DLD1 (cell line): ENCODE measurements at regions not wholly inside any gene's neighbourhood (a gene's known extent, or its start where the extent isn't known, plus 50 kb on each side); places are given as distances from the start of the nearest gene placed in this dataset.

ENCODE experiments used
- in situ Hi-C: cut with HindIII; loops from 2 replicates; pipeline ENCODE4 v1.10.0; 2017; ENCODE audit warnings: low sequenced_read_pairs

DNA sequence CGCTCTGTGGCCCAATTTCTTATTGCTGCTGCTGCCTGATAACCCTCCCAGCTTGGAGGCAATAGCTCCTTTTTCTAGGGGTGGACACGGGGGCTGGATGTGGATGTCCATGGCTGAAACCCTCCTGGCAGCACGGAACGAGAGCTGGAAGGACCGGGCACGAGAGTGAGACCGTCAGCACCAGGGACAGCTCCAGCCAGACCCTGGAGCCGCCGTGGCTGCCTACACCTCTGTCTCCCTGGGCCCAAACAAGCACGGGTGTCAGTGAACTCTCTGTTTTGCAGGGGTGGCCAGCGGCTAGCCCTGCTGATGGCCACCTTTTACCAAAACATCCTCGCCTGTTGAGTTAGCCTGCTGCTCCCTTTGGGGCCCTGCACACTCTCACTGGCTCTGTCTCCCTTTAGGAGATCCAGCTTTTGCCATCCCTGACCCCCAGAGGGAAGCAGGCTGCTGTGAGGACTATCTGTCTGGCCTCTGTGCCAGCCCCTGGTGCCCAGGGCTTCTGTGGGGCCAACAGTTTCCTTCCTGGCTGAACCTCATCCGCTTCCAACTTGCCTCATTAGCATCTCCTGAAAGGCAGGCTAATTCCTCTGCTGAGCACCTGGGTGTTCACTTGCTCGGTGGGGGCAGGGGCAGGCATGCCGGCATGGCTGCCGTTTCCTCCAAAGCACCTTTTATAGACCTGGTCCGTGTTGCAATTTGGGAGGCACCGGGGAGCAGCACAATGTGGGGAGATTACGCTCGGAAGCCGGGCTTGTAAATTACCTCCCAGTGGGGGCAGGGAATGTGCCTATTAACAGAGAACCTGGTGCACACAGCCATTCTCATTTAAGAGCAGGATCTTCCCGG is 118.1 kb downstream of the ENGASE start:
- in situ Hi-C loops: loop anchor here (25.0 kb wide), 1 partner anchor 195 kb away; no protein-coding TSS in a partner anchor

DNA sequence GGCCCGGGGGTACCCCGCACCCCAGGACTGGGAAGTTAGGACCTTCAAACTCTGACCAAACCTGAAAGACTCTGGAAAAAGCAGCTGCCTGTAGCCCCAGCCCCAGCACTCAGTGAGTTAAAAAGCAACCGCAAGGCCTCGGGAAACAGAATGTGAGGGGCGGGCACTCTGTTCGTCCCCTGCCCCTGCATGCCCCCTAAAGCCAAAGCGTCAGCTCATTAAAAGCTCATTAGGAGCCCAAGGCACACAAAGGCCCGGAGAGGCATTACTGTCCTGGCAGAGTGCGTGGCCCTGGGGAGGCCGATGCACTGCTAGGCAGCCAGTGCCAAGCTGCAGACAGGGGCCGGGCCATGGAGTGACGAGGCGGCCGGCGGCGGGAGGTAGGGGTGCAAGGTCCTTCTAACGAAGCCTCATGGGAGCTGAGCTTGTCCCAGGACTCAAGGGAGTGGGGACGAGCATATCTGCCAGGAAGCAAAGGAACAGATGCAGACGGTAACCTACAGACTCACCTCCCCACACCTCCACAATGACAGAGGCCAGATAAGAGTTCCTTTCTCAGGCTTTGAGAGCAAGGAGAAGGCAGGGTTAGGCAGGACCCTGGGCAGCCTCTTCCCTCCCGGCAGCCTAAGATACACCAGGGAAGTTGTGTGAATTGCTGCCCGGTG is 116.8 kb downstream of the ENGASE start:
- in situ Hi-C loops: loop anchor here (25.0 kb wide), 1 partner anchor 196 kb away; no protein-coding TSS in a partner anchor

DNA sequence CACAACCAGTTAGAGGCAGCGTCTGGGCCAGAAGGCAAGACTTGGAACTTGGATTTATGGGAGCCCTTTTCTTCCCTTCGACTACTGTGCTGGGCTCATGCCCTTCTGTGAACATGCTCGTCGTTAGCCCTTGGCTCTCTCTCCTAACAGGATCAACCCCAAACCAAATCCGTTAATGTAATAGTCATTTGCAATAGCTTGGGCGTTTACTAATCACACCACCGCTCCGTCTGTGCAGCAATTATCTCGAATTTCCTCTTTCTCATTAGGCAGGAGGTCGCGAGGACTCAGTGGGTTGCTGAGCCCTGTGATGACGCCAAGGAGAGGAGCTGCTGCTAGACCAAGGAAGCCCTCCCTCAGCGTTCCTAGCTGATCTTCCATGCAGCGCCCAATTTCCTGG is 114.7 kb downstream of the ENGASE start:
- in situ Hi-C loops: loop anchor here (5.0 to 25.0 kb wide), 2 partner anchors 77 to 198 kb away; no protein-coding TSS in a partner anchor

DNA sequence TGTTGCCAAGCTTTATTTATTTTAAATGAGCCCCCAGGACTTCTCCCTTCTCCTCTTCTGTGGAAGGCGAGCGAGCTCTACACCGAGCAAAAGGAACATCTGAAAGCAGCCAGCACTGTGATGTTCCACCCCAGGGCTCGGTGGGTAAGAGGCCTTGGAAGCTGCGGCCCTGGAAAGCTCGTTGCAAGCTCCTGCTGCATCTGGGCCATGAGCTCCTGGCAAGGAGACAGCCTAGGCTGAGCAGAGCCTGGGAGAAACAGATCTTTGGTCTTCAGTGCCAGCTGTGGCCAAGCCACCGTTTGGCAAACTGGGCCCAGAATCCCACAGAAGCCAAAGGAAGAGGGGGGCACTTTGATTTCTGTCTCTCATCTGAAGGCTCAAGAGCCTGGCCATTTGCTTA is 114.1 kb downstream of the ENGASE start:
- in situ Hi-C loops: loop anchor here (5.0 to 25.0 kb wide), 2 partner anchors 76 to 199 kb away; no protein-coding TSS in a partner anchor

DNA sequence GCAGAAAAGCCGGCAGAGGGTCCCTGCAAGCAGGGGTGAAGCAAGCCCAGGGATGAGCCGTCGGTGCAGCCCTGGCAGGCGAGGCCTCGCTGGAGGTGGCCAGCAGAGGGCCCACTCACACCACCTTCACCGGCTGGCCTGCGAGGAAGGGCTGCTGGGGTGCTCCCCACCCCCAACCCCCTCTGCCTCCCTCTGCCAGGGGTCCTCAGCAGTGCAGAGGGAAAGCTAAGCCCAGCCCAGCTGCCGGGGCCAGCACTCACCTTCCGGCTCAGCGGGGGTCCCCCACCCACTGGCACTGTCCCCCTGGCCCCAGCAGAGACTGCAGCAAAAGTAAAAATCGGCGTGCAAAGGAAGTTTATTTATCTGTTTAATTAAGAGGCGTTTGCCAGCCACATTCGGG is 113.4 kb downstream of the ENGASE start:
- in situ Hi-C loops: loop anchor here (5.0 to 25.0 kb wide), 2 partner anchors 76 to 199 kb away; no protein-coding TSS in a partner anchor

DNA sequence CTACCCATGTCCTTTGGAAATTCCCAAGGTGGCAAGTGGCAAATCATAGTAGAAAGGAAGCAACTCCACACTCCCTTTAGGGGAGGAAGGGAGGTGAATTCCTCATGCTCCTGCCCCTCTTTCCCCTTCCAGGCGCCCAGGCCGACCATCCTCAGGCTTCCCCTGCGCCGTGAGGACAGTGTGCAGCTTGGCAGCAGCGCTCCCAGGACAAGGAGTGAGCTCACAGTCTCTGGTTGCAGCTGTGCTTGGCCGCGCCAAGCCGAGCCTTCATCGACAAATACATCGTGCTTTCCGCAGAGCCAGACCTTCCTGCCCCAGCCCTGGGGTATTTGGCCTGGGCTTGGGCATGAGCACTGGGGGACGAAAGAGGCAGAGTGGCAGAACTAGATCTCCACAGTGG is 112.6 kb downstream of the ENGASE start:
- in situ Hi-C loops: loop anchor here (5.0 to 25.0 kb wide), 2 partner anchors 75 to 200 kb away; no protein-coding TSS in a partner anchor

DNA sequence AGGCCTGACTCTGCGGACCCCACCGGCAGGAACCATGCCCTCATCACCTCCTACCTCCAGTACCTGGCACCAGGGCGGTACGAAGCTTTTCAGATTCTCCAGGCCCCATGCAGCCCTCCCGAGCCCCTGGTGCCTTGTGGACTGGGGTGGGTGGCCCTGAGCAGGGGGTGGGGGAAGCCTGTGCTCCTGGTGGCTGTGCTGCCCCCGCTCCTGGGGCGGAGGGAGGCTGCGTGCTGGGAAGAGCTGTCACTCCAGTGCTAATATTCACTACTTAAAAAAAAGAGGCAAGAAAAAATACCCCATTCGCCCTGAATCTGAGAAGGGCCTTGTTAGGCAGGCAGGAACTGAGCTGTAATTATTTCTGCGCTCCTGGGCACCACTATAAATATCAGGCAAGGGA is 111.8 kb downstream of the ENGASE start:
- in situ Hi-C loops: loop anchor here (5.0 to 25.0 kb wide), 2 partner anchors 74 to 201 kb away; no protein-coding TSS in a partner anchor

DNA sequence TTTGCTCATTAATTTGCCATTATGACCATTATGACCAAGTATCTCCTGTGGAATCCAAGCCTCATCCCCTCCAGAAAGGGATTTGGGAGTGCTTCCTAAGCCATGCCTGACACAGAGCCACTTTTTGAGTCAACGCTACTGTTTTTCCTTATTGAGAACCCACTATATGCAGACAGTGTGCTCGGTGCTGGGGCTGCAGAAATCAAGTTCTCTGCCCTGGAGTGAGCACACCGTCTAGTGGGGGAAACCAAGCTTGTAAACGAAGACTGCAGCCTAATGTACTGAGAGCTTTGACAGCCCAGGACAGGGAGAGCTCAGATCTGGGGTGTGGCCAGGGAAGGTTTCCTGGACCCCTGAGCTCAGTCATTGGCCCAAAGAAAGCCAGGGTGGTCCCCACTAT is 111.0 kb downstream of the ENGASE start:
- in situ Hi-C loops: loop anchor here (5.0 to 25.0 kb wide), 2 partner anchors 73 to 202 kb away; no protein-coding TSS in a partner anchor

DNA sequence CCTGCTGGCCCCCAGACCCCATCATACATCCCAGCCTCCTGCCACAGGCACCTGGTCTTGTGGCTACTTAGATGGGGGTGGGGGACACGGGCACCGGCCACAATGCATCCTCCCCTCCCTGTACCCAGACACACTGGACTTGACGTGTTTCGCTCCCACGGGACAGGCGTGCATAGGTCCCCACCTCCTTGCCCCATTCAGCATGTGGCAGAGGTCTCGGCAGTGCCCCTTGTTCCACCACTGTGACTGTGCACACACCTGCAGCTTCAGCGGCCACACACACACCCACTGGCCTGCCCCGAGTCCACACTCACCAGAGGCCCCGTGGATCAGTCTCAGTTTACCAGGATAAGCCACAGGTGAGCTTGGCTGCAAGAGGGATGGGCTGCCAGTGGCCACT is 109.6 kb downstream of the ENGASE start:
- in situ Hi-C loops: loop anchor here (25.0 kb wide), 1 partner anchor 203 kb away; no protein-coding TSS in a partner anchor

DNA sequence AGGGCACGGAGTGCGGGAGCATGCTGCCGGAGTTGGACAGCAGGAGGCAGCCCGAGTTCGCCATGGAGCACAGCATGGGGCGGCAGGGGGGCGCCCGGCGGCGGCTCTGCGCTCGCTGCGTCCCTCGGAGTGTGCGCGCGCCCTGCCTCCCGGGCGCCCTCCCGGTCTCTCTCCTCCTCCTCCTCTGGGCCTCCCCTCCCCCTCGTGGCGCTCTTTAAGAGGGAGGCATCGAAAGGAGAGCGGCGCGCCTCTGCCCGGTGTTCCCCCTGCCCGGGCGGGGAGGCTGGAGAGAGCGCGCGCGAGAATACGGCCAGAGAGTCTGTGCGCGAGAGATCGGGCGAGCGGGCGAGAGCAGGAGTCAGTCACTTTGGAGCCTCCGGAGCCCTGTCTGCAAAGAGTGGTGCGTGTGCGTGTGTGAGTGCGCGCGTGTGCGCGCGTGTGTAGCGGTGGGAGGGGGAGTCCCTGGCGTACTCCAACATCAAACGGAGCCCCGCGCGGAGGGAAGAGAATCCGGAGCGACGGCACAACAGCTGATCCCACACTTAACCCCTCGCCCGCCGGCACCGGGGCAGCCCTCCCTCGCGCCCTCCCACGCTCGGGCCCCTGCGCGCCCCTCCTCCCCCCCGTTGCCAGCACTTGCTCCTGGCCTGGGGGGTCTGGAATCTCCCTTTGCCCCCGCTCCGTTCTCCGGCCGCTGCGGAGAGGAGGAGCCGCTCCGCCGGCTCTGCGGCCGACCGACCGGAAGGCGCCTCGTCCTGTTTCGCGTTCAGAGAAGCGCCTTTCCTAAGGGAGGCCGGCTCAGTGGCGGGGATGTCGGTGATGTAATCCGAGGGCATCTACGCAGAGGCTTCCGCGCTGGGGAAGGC is 108.9 kb downstream of the ENGASE start:
- in situ Hi-C loops: loop anchor here (25.0 kb wide), 1 partner anchor 204 kb away; no protein-coding TSS in a partner anchor

DNA sequence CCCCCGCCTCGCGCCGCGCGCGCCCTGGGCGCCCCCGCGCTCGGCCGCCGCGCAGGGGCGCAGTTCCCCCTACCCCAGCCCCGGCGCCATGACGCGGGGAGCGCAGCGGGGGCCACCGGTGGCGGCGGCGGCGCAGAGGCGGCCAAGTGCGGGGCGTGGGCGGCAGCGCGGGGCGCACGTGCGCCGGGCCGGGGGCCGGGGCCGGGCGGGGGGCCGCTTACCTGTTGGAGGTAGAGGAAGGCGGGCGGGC is 108.3 kb downstream of the ENGASE start:
- in situ Hi-C loops: loop anchor here (25.0 kb wide), 1 partner anchor 204 kb away; no protein-coding TSS in a partner anchor

DNA sequence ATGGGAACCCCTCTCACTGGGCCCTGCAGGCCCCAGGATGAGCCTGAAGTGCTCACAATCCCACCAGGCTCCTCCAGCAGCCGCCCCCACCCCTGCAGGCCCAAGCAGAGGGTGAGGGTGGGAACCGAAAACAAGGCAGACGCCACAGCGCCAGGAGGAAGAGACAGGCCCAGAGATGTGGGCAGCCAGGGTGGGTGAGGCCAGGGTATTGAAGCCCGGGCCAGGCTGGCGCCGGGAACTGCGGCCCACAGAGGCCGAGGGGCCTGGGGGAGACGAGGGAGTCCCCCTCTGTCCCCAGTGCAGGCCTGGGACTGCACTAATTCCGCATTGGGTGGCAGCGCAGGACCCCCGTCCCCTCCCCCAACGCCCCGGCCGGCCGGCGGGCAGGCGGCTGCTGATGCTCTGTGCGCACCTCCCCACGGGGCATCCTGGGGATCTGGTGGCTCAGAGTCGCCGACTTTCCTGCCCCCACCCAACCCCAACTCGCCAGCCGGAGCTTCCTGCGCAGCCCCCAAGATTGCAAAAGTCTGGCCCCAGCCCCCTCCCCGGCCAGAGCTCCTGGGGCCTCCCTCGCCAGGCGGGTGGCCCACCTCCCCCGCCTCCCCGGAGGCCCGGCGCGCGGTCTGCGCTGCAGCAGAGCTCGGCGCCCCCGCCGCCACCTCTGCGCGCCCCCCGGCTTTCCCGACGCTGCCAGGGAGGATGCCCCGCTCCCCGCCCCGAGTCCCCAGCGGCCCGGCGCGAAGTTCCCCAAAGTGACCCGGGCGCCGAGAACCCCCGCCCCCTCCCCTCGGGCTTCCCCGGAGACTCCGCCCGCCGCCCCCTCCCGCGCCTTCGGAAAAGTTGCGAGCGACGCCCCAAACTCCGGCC is 107.8 kb downstream of the ENGASE start:
- in situ Hi-C loops: loop anchor here (25.0 kb wide), 1 partner anchor 205 kb away; no protein-coding TSS in a partner anchor

DNA sequence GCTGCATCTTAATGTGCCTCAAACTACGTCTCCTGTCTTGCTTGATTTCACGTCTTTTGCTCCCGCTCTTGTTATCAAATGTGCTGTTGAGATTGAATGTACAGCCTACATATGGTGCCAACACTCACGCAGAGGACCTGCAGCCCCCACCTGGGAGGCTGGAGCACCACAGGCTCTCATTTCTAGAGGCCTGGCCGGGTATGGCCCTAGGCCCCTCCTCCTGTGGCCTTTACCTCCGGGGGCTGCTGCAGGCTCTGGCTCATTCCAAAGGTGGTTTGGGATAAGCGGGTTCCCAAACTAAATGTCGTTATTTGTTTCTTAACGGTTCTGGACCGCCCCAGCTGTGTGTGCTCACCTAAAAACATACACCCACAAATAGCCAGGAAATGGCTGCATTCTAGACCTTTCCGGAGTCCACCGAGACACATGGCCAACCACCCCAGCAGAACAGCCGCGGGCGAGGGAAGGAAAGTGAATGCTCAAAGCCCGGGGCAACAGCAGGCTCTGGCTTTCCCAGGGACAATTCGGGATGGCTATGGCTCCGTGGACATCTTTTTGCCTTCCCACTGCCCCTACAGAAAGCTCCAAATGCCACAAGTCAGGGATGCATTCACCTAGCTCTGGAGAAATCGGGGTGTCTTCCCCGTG is 105.9 kb downstream of the ENGASE start:
- in situ Hi-C loops: loop anchor here (25.0 kb wide), 1 partner anchor 207 kb away; no protein-coding TSS in a partner anchor

DNA sequence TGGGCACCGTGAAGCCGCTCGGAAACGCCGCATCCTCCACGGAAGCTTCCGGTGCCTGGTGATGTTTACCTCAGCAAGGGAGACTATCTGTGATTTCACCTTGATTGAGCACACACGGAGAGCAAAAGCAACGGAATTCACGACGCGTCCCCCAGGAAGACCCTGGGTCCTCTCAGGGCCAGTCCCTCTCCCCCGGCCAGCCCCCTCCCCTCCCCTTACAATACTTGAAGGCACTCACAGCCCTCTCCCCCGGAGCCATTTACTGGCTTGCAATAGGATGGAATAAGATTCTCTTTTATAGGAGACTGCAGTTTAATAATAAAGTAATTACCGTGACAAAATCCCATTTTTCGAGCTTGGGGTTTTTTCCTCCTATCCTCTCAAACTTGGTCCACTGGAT is 104.7 kb downstream of the ENGASE start:
- in situ Hi-C loops: loop anchor here (25.0 kb wide), 1 partner anchor 208 kb away; no protein-coding TSS in a partner anchor

DNA sequence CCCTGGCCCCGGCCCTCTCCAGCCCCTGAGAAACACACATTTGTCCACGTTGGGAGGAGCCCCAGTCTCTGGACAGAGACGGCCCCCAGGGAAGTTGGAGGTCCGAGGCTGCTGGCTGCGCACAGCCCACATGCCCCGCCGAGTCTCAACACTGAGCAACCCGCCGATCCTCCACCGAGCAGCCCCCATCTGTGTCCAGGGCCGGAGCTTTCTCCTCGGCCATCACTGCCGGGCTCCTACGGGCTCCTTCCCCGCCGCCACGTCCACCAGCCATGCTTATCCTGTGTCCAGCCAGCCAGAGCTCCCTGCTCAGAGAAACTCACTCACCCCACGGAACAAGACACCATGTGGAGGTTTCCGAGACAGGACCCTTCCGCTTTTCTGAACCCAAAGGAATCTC is 103.3 kb downstream of the ENGASE start:
- in situ Hi-C loops: loop anchor here (25.0 kb wide), 1 partner anchor 209 kb away; no protein-coding TSS in a partner anchor

DNA sequence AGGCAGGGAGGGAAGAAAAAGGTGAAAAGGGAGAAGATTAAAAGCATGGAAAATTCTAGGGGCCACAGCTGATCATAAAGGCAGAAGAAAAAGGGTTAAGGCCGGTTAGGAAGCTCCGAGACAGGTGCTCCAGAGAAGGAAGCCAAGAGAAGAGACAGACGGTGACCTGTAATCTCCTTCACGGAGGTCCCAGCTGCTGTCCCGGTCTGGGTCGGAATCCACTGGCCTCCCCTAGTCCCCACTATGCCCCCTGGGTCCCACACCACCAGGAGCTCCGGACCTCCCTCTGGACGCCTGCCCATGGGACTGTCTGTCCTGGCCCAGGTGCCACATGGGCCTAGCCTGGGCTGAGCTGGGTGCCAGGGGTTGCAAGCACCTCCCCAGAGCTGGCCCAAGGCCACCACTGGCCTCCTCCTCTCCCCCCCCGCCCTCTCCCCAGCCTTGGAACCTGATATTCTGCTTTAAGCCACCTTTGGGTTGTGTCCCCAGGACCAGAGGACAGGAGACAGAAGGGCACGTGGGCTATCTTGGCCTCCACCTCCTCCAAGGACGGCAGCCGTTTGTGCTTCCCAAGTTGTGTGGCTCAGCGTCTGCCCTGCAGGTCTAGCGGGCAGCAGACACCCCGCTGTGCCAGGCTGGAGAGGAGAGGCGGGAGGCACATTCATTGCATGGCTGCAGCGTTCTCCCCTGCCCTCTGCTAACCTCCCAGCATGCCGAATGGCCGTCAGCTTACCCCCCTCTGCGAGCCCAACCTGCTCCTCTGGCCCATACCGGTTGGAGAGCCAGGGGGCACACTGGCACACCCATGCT is 102.4 kb downstream of the ENGASE start:
- in situ Hi-C loops: loop anchor here (25.0 kb wide), 1 partner anchor 210 kb away; no protein-coding TSS in a partner anchor

DNA sequence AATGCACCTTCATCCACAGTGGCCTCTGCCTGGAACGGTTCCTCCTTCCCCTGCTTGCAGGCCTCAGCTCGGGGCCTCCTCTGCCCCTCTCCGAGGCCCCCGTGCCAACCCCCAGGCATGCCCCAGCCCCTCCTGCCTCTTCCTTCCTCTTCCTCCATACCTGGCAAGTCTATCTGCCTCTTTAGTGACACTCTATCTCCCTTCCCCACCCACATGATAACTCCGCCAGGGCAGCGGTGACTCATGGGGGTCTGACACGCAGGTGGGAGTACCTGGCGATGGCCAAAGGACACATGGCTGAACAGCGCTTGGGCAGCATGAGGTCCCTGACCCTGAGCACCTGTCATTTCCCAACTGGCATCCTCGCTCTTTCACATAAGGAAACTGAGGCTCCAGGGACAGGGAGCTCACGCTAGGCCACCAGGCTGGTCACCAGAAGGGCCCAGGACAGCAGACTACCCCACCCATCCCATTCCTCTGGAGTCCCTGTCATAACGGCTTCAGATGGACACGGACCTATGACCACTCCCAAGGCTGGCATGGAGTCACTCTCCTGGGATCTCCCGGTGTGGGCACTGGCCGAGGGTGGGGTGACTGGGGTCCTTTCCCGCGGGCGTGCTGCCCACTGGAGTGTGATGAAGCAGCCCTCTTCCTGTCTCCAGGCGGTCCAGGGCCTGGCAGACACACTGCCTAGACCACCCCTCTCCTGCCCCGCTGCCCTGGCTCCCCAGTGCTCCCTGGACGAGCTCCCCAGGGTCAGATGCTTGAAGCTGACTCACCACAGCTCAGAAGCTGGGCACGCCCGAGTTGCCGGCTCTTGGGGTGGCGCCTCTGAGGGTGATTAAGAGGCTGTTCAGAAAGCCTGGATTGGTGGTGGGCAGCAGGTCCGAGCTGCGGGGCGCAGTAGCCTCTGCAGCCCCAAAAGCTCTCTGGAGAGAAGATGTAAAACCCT is 100.6 kb downstream of the ENGASE start:
- in situ Hi-C loops: loop anchor here (25.0 kb wide), 1 partner anchor 212 kb away; no protein-coding TSS in a partner anchor
